Loucy (cell line): ENCODE measurements at regions not wholly inside any gene's neighbourhood (a gene's known extent, or its start where the extent isn't known, plus 50 kb on each side); places are given as distances from the start of the nearest gene placed in this dataset.

ENCODE experiments used
- H2AFZ ChIP-seq: fragments of 200-600 bp; sonication (generic); 2 replicates; pipeline ENCODE4 v1.6.0; 2016; ENCODE audit warnings: antibody characterized with exemption, mild to moderate bottlenecking, low read length, moderate library complexity
- H3F3A ChIP-seq: fragments of 200-600 bp; 2 replicates; pipeline ENCODE4 v1.6.0; 2016; ENCODE audit warnings: antibody characterized with exemption, low read depth, mild to moderate bottlenecking
- H3K27me3 ChIP-seq: fragments of 200-600 bp; sonication (generic); 2 replicates; pipeline ENCODE4 v1.6.1; 2014; ENCODE audit warnings: low read length, mild to moderate bottlenecking; ENCODE audit not compliant: insufficient read depth, poor library complexity, severe bottlenecking
- H3K36me3 ChIP-seq: fragments of 200-600 bp; sonication (generic); 2 replicates; pipeline ENCODE4 v1.6.1; 2016; ENCODE audit warnings: low read length; ENCODE audit not compliant: insufficient read depth
- H3K4me1 ChIP-seq: fragments of 200-600 bp; sonication (generic); 2 replicates; pipeline ENCODE4 v1.5.1; 2014; ENCODE audit warnings: low read length, mild to moderate bottlenecking; ENCODE audit not compliant: insufficient read depth, poor library complexity, severe bottlenecking
- H3K4me2 ChIP-seq: fragments of 200-600 bp; sonication (generic); 2 replicates; pipeline ENCODE4 v1.6.0; 2014; ENCODE audit warnings: antibody characterized with exemption, low read length, low read depth, mild to moderate bottlenecking; ENCODE audit not compliant: poor library complexity, severe bottlenecking
- H3K4me3 ChIP-seq: fragments of 200-600 bp; sonication (generic); 2 replicates; pipeline ENCODE4 v1.5.1; 2014; ENCODE audit warnings: low read length, mild to moderate bottlenecking, mixed read lengths; ENCODE audit not compliant: poor library complexity, severe bottlenecking
- H3K79me2 ChIP-seq: fragments of 200-600 bp; sonication (generic); 2 replicates; pipeline ENCODE4 v1.6.1; 2014; ENCODE audit warnings: low read length; ENCODE audit not compliant: insufficient read depth
- H3K9ac ChIP-seq: fragments of 200-600 bp; sonication (generic); 2 replicates; pipeline ENCODE4 v1.6.0; 2014; ENCODE audit warnings: mild to moderate bottlenecking, low read depth, low read length, moderate library complexity; ENCODE audit not compliant: poor library complexity, severe bottlenecking
- H3K9me2 ChIP-seq: fragments of 200-600 bp; sonication (generic); replicated peaks from 2 replicates; pipeline ENCODE4 v1.6.1; 2016; ENCODE audit warnings: low read depth, low read length, mixed read lengths
- H3K9me3 ChIP-seq: fragments of 200-600 bp; sonication (generic); 2 replicates; pipeline ENCODE4 v1.6.1; 2014; ENCODE audit warnings: mild to moderate bottlenecking, antibody characterized with exemption, low read length, low read depth; ENCODE audit not compliant: insufficient read depth
- H4K20me1 ChIP-seq: fragments of 200-600 bp; sonication (generic); 2 replicates; pipeline ENCODE4 v1.6.0; 2014; ENCODE audit warnings: antibody characterized with exemption, low read length, mild to moderate bottlenecking; ENCODE audit not compliant: insufficient read depth, poor library complexity, severe bottlenecking
- CTCF ChIP-seq: fragments of 200-600 bp; sonication (generic); conservative IDR thresholded peaks from 2 replicates; pipeline ENCODE4 v1.5.1; 2014; ENCODE audit warnings: mild to moderate bottlenecking, antibody characterized with exemption, low read length
- EZH2phosphoT487 ChIP-seq: fragments of 200-600 bp; IDR thresholded peaks from 2 replicates; pipeline ENCODE4 v1.6.1; 2018; ENCODE audit warnings: antibody characterized with exemption, mild to moderate bottlenecking, moderate library complexity, borderline replicate concordance

GRCh38 chr6:144401736-144402733 lies 116.9 kb downstream of the UTRN start:
- no peak for TF ChIP-seq CTCF
- TF ChIP-seq EZH2phosphoT487 = no peak
- peaks cover 30% of the 10 kb centered on the region for H3K36me3 ChIP-seq
- peaks cover 8% of the 10 kb centered on the region; the same call in 1 of the 2 replicates for H3K9me3 ChIP-seq
- H2AFZ ChIP-seq = no peak overlapping the region
- no peaks in the 10 kb centered on the region for H3K9me2 ChIP-seq
- peaks cover 88% of the 10 kb centered on the region for H3K79me2 ChIP-seq
- H3K27me3 ChIP-seq = no peaks in the 10 kb centered on the region
- no peak overlapping the region for H3K4me2 ChIP-seq
- no peak overlapping the region for H3K9ac ChIP-seq
- no peaks in the 10 kb centered on the region for H3K4me1 ChIP-seq
- no peaks in the 10 kb centered on the region for H3F3A ChIP-seq
- peaks cover 5% of the 10 kb centered on the region for H4K20me1 ChIP-seq
- H3K4me3 ChIP-seq = no peak overlapping the region

- Histone ChIP-seq H3K79me2 (peaks cover 88% of the 10 kb centered on the region), H3K27me3 (no peaks in the 10 kb centered on the region), H3K36me3 (peaks cover 26% of the 10 kb centered on the region), H3K4me1 (no peaks in the 10 kb centered on the region), H3K9ac (no peak overlapping the region), H3K9me3 (peaks cover 6% of the 10 kb centered on the region; the same call in 1 of the 2 replicates), H3K4me2 (no peak overlapping the region), H3K4me3 (no peak overlapping the region), H3K9me2 (no peaks in the 10 kb centered on the region), H3F3A (no peaks in the 10 kb centered on the region), H2AFZ (no peak overlapping the region), H4K20me1 (peaks cover 5% of the 10 kb centered on the region)
- TF ChIP-seq EZH2phosphoT487 = no peak
- TF ChIP-seq CTCF = no peak
These were observed 117.6 kb downstream of the UTRN start for GRCh38 chr6:144402750-144403149.

- no peaks in the 10 kb centered on the region for H3K9me3 ChIP-seq
- H3K36me3 ChIP-seq = peaks cover 17% of the 10 kb centered on the region
- H3K9me2 ChIP-seq = no peaks in the 10 kb centered on the region
- peaks cover 5% of the 10 kb centered on the region for H4K20me1 ChIP-seq
- H3K79me2 ChIP-seq = peaks cover 91% of the 10 kb centered on the region
- H3K4me1 ChIP-seq = no peaks in the 10 kb centered on the region
- no peak overlapping the region for H2AFZ ChIP-seq
- TF ChIP-seq EZH2phosphoT487 (no peak), CTCF (no peak)
- H3K4me3 ChIP-seq = no peak overlapping the region
- H3K4me2 ChIP-seq = no peak overlapping the region
- H3K27me3 ChIP-seq = no peaks in the 10 kb centered on the region
- no peaks in the 10 kb centered on the region for H3F3A ChIP-seq
- H3K9ac ChIP-seq = no peak overlapping the region
These were observed 120.0 kb downstream of the UTRN start for GRCh38 chr6:144405163-144405562.
